MG63 (cell line): ENCODE measurements at regions not wholly inside any gene's neighbourhood (a gene's known extent, or its start where the extent isn't known, plus 50 kb on each side); places are given as distances from the start of the nearest gene placed in this dataset.
"Not testable (repeated sequence)": the region's sequence is repeated elsewhere in the genome, so short reads cannot be mapped to it uniquely, and the experiment has no call there.

Source experiments
- DNase-seq: peaks from one replicate; pipeline ENCODE4 v3.0.0-alpha.2; 2020
- H3K27me3 ChIP-seq: fragments of 250-450 bp; sonication (Bioruptor Pico); 2 replicates; pipeline ENCODE4 v1.5.1; 2020; ENCODE audit warnings: mild to moderate bottlenecking, moderate library complexity
- H3K36me3 ChIP-seq: fragments of 250-450 bp; sonication (Bioruptor Pico); 2 replicates; pipeline ENCODE4 v1.5.1; 2020; ENCODE audit warnings: mild to moderate bottlenecking, moderate library complexity
- H3K4me3 ChIP-seq: fragments of 250-450 bp; sonication (Bioruptor Pico); 2 replicates; pipeline ENCODE4 v1.5.1; 2020; ENCODE audit warnings: mild to moderate bottlenecking, moderate library complexity
- H3K9me3 ChIP-seq: fragments of 250-450 bp; sonication (Bioruptor Pico); 2 replicates; pipeline ENCODE4 v1.5.1; 2020; ENCODE audit warnings: mild to moderate bottlenecking, moderate library complexity

GRCh38 chr12:23281295-23281694, 656.3 kb downstream of the ETNK1 start:
- H3K27me3 ChIP-seq: no peaks in the 10 kb centered on the region; the same call in 1 of the 2 replicates
- no peaks in the 10 kb centered on the region for H3K36me3 ChIP-seq
- no peaks in the 10 kb centered on the region for H3K9me3 ChIP-seq
- no peak overlapping the region for H3K4me3 ChIP-seq
- no peak for DNase-seq

GRCh38 chr12:23282701-23283100, 657.7 kb downstream of the ETNK1 start:
- no peaks in the 10 kb centered on the region for H3K36me3 ChIP-seq
- H3K9me3 ChIP-seq: no peaks in the 10 kb centered on the region
- DNase-seq: no peak
- no peaks in the 10 kb centered on the region; the same call in 1 of the 2 replicates for H3K27me3 ChIP-seq
- no peak overlapping the region for H3K4me3 ChIP-seq

- DNase-seq, H3K27me3 ChIP-seq, H3K9me3 ChIP-seq, H3K4me3 ChIP-seq, H3K36me3 ChIP-seq: not testable (repeated sequence)
Observed at GRCh38 chr12:23285764-23286530, 661.0 kb downstream of the ETNK1 start.

- Histone ChIP-seq H3K4me3 (no peak overlapping the region), H3K36me3 (no peaks in the 10 kb centered on the region)
Observed at GRCh38 chr12:23290627-23291330, 658.7 kb downstream of the SOX5 start.

GRCh38 chr12:23303220-23303619, 646.2 kb downstream of the SOX5 start:
- no peak for DNase-seq
- Histone ChIP-seq H3K4me3 (no peak overlapping the region), H3K9me3 (no peaks in the 10 kb centered on the region), H3K27me3 (no peaks in the 10 kb centered on the region), H3K36me3 (no peaks in the 10 kb centered on the region)

More at GRCh38 chr12:23290627-23291330, 658.7 kb downstream of the SOX5 start:
- Histone ChIP-seq H3K9me3 (no peaks in the 10 kb centered on the region), H3K27me3 (0 out of 2 replicates have a peak, but pooled peaks cover 2% of the 10 kb centered on the region)
- no peak for DNase-seq

GRCh38 chr12:23303821-23304220, 645.6 kb downstream of the SOX5 start:
- Histone ChIP-seq H3K36me3 (no peaks in the 10 kb centered on the region), H3K9me3 (no peaks in the 10 kb centered on the region), H3K27me3 (no peaks in the 10 kb centered on the region), H3K4me3 (no peak overlapping the region)
- DNase-seq: no peak

- H3K36me3 ChIP-seq: no peaks in the 10 kb centered on the region
- H3K27me3 ChIP-seq: 0 out of 2 replicates have a peak, but pooled peaks cover 2% of the 10 kb centered on the region
- no peak overlapping the region for H3K4me3 ChIP-seq
- DNase-seq: no peak
- H3K9me3 ChIP-seq: no peaks in the 10 kb centered on the region
Observed at GRCh38 chr12:23333938-23334337, 615.5 kb downstream of the SOX5 start.

- no peaks in the 10 kb centered on the region for H3K36me3 ChIP-seq
Observed at GRCh38 chr12:23335593-23335992, 613.9 kb downstream of the SOX5 start.

GRCh38 chr12:23337213-23337612, 612.3 kb downstream of the SOX5 start:
- no peaks in the 10 kb centered on the region for H3K36me3 ChIP-seq
- H3K27me3 ChIP-seq: 0 out of 2 replicates have a peak, but pooled peaks cover 2% of the 10 kb centered on the region
- no peak overlapping the region for H3K4me3 ChIP-seq
- no peak for DNase-seq
- no peaks in the 10 kb centered on the region for H3K9me3 ChIP-seq

More at GRCh38 chr12:23335593-23335992, 613.9 kb downstream of the SOX5 start:
- Histone ChIP-seq H3K27me3 (0 out of 2 replicates have a peak, but pooled peaks cover 2% of the 10 kb centered on the region), H3K4me3 (no peak overlapping the region), H3K9me3 (no peaks in the 10 kb centered on the region)
- DNase-seq: no peak

- Histone ChIP-seq H3K4me3 (no peak overlapping the region), H3K27me3 (no peaks in the 10 kb centered on the region)
- no peak for DNase-seq
Observed at GRCh38 chr12:23340351-23340750, 609.1 kb downstream of the SOX5 start.

GRCh38 chr12:23342407-23342806, 607.1 kb downstream of the SOX5 start:
- Histone ChIP-seq H3K4me3 (no peak overlapping the region), H3K27me3 (no peaks in the 10 kb centered on the region), H3K36me3 (no peaks in the 10 kb centered on the region), H3K9me3 (no peaks in the 10 kb centered on the region)
- DNase-seq: no peak

More at GRCh38 chr12:23340351-23340750, 609.1 kb downstream of the SOX5 start:
- no peaks in the 10 kb centered on the region for H3K36me3 ChIP-seq
- no peaks in the 10 kb centered on the region for H3K9me3 ChIP-seq

GRCh38 chr12:23349564-23349963, 599.9 kb downstream of the SOX5 start:
- Histone ChIP-seq H3K36me3 (no peaks in the 10 kb centered on the region), H3K27me3 (no peaks in the 10 kb centered on the region; the same call in 1 of the 2 replicates)

GRCh38 chr12:23350808-23351207, 598.7 kb downstream of the SOX5 start:
- no peak overlapping the region for H3K4me3 ChIP-seq
- H3K36me3 ChIP-seq: no peaks in the 10 kb centered on the region
- no peaks in the 10 kb centered on the region for H3K9me3 ChIP-seq
- H3K27me3 ChIP-seq: no peaks in the 10 kb centered on the region; the same call in 1 of the 2 replicates
- no peak for DNase-seq

More at GRCh38 chr12:23349564-23349963, 599.9 kb downstream of the SOX5 start:
- DNase-seq: no peak
- no peaks in the 10 kb centered on the region for H3K9me3 ChIP-seq
- H3K4me3 ChIP-seq: no peak overlapping the region

- H3K36me3 ChIP-seq: no peaks in the 10 kb centered on the region
- no peaks in the 10 kb centered on the region for H3K9me3 ChIP-seq
- no peaks in the 10 kb centered on the region; the same call in 1 of the 2 replicates for H3K27me3 ChIP-seq
- no peak for DNase-seq
- H3K4me3 ChIP-seq: no peak overlapping the region
Observed at GRCh38 chr12:23352670-23353069, 596.8 kb downstream of the SOX5 start.

GRCh38 chr12:23354800-23355199, 594.7 kb downstream of the SOX5 start:
- Histone ChIP-seq H3K9me3 (no peaks in the 10 kb centered on the region), H3K27me3 (no peaks in the 10 kb centered on the region), H3K36me3 (no peaks in the 10 kb centered on the region), H3K4me3 (no peak overlapping the region)
- DNase-seq: no peak

- Histone ChIP-seq H3K9me3 (no peaks in the 10 kb centered on the region), H3K36me3 (no peaks in the 10 kb centered on the region), H3K27me3 (no peaks in the 10 kb centered on the region), H3K4me3 (no peak overlapping the region)
- DNase-seq: no peak
Observed at GRCh38 chr12:23356440-23356839, 593.0 kb downstream of the SOX5 start.

- no peaks in the 10 kb centered on the region for H3K36me3 ChIP-seq
- no peak overlapping the region for H3K4me3 ChIP-seq
- no peak for DNase-seq
- no peaks in the 10 kb centered on the region for H3K27me3 ChIP-seq
- H3K9me3 ChIP-seq: no peaks in the 10 kb centered on the region
Observed at GRCh38 chr12:23356927-23357708, 592.4 kb downstream of the SOX5 start.
